ENCODE measurements at regions not wholly inside any gene's neighbourhood (a gene's known extent, or its start where the extent isn't known, plus 50 kb on each side); places are given as distances from the start of the nearest gene placed in this dataset.

GRCh38 chr14:79937433-79937832, 273.9 kb downstream of the DIO2 start:
- no peak overlapping the region for H3K27ac ChIP-seq
- H3K4me1 ChIP-seq (replicated peaks in 1 of 2), result no peaks in the 10 kb centered on the region
- in situ Hi-C loops (cut with MboI; ENCODE audit: low pct_unique_long_range_greater_than_20kb in 2 of 9, low sequenced_read_pairs in 9 of 9, unreplicated experiment in 9 of 9), result no loop called here
- ATAC-seq (replicated peaks in 6 of 8), result no peak
- H3K4me3 ChIP-seq, result no peak overlapping the region

GRCh38 chr14:79924551-79924950, 286.8 kb downstream of the DIO2 start:
- 14 to 80% (median 43%) methylated on average over 1 to 2 of the region's 2 CpGs; no CpG with 5 or more reads in 3 of the 10 experiments for WGBS, 10 experiments
- H3K4me3 ChIP-seq, result no peak overlapping the region
- no peaks in the 10 kb centered on the region for H3K4me1 ChIP-seq (replicated peaks in 1 of 2)
- H3K27ac ChIP-seq, result no peak overlapping the region
- in situ Hi-C loops (cut with MboI; ENCODE audit: low pct_unique_long_range_greater_than_20kb in 2 of 9, low sequenced_read_pairs in 9 of 9, unreplicated experiment in 9 of 9), result no loop called here
- no peak for ATAC-seq (replicated peaks in 6 of 8)

GRCh38 chr14:79920180-79920692, 291.1 kb downstream of the DIO2 start:
- peak in 3 of 8 experiments; percentile 57 to 59 (median 58) for ATAC-seq (replicated peaks in 6 of 8)
- Histone ChIP-seq H3K4me3 (no peak overlapping the region), H3K4me1 (replicated peaks in 1 of 2) (peaks cover 0 to 4% of the 10 kb centered on the region in 2 donors), H3K27ac (no peak overlapping the region)
- in situ Hi-C loops (cut with MboI; ENCODE audit: low pct_unique_long_range_greater_than_20kb in 2 of 9, low sequenced_read_pairs in 9 of 9, unreplicated experiment in 9 of 9), result no loop called here
- 0 to 92% (median 70%) methylated on average over 1 to 7 of the region's 7 CpGs; no CpG with 5 or more reads in 1 of the 10 experiments for WGBS, 10 experiments

All from motor neuron (in vitro differentiated cells).